ENCODE measurements at regions not wholly inside any gene's neighbourhood (a gene's known extent, or its start where the extent isn't known, plus 50 kb on each side); places are given as distances from the start of the nearest gene placed in this dataset.

DNA sequence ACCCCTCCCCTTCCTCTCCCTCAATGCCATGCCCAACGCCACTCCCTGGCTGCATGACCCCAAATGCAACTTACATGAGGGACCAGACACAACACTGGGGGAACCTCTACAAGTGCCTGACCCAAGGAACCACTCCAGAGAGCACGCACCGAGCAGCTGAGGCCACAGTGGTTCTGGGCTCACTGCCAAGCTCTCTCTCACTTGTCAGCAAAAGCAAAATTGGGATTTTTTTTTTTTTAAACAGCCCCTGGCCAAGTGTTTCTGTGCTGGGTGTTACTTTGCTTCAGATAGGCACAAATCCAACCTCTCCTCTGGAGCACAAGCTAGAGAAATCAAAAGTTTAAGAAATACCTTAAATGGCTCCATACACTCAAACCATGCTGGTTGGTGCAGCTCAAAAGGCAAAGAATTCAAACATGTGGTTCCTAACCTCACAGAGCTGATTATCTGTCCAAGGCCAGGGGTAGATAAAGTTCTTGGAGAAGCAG is 363.0 kb downstream of the SETD4 start:
- TF ChIP-seq CBX2 (IDR thresholded peaks at IDR 0.05; ENCODE audit: borderline replicate concordance, low read depth) = no peak
- TF ChIP-seq, protein P1, sequence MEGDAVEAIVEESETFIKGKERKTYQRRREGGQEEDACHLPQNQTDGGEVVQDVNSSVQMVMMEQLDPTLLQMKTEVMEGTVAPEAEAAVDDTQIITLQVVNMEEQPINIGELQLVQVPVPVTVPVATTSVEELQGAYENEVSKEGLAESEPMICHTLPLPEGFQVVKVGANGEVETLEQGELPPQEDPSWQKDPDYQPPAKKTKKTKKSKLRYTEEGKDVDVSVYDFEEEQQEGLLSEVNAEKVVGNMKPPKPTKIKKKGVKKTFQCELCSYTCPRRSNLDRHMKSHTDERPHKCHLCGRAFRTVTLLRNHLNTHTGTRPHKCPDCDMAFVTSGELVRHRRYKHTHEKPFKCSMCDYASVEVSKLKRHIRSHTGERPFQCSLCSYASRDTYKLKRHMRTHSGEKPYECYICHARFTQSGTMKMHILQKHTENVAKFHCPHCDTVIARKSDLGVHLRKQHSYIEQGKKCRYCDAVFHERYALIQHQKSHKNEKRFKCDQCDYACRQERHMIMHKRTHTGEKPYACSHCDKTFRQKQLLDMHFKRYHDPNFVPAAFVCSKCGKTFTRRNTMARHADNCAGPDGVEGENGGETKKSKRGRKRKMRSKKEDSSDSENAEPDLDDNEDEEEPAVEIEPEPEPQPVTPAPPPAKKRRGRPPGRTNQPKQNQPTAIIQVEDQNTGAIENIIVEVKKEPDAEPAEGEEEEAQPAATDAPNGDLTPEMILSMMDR (IDR thresholded peaks at IDR 0.05) = no peak
- TF ChIP-seq, protein P2, sequence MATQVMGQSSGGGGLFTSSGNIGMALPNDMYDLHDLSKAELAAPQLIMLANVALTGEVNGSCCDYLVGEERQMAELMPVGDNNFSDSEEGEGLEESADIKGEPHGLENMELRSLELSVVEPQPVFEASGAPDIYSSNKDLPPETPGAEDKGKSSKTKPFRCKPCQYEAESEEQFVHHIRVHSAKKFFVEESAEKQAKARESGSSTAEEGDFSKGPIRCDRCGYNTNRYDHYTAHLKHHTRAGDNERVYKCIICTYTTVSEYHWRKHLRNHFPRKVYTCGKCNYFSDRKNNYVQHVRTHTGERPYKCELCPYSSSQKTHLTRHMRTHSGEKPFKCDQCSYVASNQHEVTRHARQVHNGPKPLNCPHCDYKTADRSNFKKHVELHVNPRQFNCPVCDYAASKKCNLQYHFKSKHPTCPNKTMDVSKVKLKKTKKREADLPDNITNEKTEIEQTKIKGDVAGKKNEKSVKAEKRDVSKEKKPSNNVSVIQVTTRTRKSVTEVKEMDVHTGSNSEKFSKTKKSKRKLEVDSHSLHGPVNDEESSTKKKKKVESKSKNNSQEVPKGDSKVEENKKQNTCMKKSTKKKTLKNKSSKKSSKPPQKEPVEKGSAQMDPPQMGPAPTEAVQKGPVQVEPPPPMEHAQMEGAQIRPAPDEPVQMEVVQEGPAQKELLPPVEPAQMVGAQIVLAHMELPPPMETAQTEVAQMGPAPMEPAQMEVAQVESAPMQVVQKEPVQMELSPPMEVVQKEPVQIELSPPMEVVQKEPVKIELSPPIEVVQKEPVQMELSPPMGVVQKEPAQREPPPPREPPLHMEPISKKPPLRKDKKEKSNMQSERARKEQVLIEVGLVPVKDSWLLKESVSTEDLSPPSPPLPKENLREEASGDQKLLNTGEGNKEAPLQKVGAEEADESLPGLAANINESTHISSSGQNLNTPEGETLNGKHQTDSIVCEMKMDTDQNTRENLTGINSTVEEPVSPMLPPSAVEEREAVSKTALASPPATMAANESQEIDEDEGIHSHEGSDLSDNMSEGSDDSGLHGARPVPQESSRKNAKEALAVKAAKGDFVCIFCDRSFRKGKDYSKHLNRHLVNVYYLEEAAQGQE (IDR thresholded peaks at IDR 0.05) = no peak
- no peak for TF ChIP-seq HDAC2 (IDR thresholded peaks at IDR 0.05)
- no peak for TF ChIP-seq CHD4 (IDR thresholded peaks at IDR 0.05; ENCODE audit: borderline replicate concordance)
- TF ChIP-seq EHMT2 (IDR thresholded peaks at IDR 0.05; ENCODE audit: low read depth) = no peak
- no peak for TF ChIP-seq PHF8 (IDR thresholded peaks at IDR 0.05; ENCODE audit: borderline replicate concordance, low read depth)
- TF ChIP-seq MYC (IDR thresholded peaks at IDR 0.05; ENCODE audit: borderline replicate concordance, low read length) = no peak
- no peak for TF ChIP-seq RAD21 (conservative IDR thresholded peaks at IDR 0.05 in 1 of 2, IDR thresholded peaks at IDR 0.05 in 1 of 2)
- TF ChIP-seq NR3C1 (IDR thresholded peaks at IDR 0.05) = no peak
- no peak for TF ChIP-seq SREBF2 (IDR thresholded peaks at IDR 0.05)
- TF ChIP-seq POLR2A (IDR thresholded peaks at IDR 0.05; ENCODE audit: low read length) = no peak
- no peak for TF ChIP-seq EP300 (IDR thresholded peaks at IDR 0.05)

All from A549 (cell line).